ENCODE measurements at regions not wholly inside any gene's neighbourhood (a gene's known extent, or its start where the extent isn't known, plus 50 kb on each side); places are given as distances from the start of the nearest gene placed in this dataset.

DNA sequence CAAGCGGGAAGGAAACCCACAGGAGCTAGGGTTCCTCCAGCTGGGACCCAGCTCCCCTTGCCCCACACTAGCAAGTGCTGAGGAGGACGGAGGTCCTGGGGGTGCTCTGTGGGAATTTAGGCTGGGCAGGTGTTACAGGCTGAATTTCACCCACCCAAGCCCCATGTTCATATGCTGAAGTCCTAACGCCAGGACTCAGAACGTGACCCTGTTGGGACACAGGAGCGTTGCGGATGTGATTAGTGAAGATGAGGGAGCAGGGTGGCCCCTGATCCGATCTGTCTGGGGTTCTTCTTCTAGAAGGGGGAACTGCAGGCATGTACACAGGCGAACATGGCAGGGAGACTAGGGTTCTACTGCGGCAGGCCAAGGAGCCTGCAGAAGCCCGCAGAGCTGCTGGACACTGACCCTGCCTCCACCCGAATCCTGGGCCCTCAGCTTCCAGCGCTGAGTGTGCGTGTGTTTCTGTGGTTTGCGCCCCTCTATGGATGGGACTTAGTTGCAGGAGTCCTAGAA, 103.4 kb upstream of the FGF3 start:
- POLR2A ChIA-PET: no interaction called here
- DNase-seq (ENCODE audit: extremely low spot score): no peak
- TF ChIP-seq FOXK2 (IDR thresholded peaks at IDR 0.05) (no peak), ZNF384 (IDR thresholded peaks at IDR 0.05) (no peak), SP1 (IDR thresholded peaks at IDR 0.05) (no peak), NFRKB (IDR thresholded peaks at IDR 0.05) (no peak), ELF4 (IDR thresholded peaks at IDR 0.05) (no peak), BHLHE40 (IDR thresholded peaks at IDR 0.05; ENCODE audit: borderline replicate concordance) (no peak)
- CTCF ChIA-PET: no interaction called here

DNA sequence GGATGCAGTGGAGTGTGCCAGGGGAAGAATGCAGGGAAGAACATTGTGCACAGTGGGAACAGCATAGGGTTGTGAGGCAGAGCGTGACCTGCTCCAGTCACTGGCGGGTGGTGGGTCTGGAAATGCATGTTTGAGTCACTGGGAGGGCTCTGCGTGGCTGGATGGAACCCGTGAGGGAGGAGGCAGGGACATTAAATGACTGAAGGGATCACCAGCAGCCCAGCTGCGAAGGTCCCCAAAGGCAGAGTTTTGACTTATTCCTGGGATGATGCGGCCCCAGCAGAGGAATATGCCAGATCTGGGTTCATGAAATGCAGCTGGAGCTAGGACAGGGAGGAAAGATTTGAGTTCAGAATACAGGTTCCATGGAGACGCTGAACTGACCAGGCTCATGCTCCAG, 104.0 kb upstream of the FGF3 start:
- ChIA-PET POLR2A (no interaction called here), CTCF (interaction anchor here (0.6 kb wide), 1 partner anchor 508 kb away, joined by 3 read pairs; no protein-coding TSS in a partner anchor)
- no peak for DNase-seq (ENCODE audit: extremely low spot score)
- TF ChIP-seq FOXM1 (IDR thresholded peaks at IDR 0.05; ENCODE audit: borderline replicate concordance) (no peak), ELF4 (IDR thresholded peaks at IDR 0.05) (no peak), SUZ12 (IDR thresholded peaks at IDR 0.05) (no peak), BHLHE40 (IDR thresholded peaks at IDR 0.05; ENCODE audit: borderline replicate concordance) (no peak), ZNF384 (IDR thresholded peaks at IDR 0.05) (no peak), FOXA1 (IDR thresholded peaks at IDR 0.05) (no peak), ARNT (IDR thresholded peaks at IDR 0.05) (no peak), TARDBP (IDR thresholded peaks at IDR 0.05) (no peak), NFRKB (IDR thresholded peaks at IDR 0.05) (no peak), L3MBTL2 (conservative IDR thresholded peaks at IDR 0.05) (no peak), SP1 (IDR thresholded peaks at IDR 0.05) (no peak), CTBP1 (IDR thresholded peaks at IDR 0.05; ENCODE audit: borderline replicate concordance) (no peak), HDGF (IDR thresholded peaks at IDR 0.05; ENCODE audit: borderline replicate concordance) (no peak), FOXK2 (IDR thresholded peaks at IDR 0.05) (no peak)
- TF ChIP-seq, protein P1, sequence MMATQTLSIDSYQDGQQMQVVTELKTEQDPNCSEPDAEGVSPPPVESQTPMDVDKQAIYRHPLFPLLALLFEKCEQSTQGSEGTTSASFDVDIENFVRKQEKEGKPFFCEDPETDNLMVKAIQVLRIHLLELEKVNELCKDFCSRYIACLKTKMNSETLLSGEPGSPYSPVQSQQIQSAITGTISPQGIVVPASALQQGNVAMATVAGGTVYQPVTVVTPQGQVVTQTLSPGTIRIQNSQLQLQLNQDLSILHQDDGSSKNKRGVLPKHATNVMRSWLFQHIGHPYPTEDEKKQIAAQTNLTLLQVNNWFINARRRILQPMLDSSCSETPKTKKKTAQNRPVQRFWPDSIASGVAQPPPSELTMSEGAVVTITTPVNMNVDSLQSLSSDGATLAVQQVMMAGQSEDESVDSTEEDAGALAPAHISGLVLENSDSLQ (IDR thresholded peaks at IDR 0.05): no peak

DNA sequence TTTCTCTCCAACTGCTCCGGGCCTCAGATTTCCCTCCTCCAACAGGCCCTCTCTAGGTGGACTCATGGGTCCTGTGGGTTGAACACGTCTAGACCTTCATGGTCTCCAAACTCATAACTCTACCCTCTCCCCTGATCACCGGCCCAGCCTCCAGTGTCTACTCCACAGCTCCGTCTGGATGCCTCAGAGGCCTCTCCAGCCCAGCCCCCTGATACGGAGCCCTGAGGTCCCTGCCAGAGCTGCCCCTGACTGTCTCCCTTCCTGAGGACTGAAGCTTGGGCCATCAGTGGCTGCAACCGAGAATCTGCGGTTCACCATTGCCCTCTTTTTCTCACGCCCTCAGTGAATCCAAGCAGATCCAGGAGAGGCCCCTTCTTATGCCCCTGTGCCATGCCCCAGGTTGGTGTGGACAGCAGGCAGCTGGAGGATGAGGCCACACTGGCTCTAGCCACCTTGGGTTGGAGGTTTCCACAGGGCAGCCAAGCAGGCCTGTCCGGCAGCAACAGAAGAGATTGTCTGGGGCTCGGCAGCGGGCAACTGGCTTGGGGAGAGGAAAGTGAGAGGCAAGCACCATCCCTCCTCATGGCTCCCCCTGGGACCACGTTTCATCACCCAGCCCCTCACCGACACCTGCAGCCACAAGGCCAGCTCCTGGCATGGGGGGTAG, 104.6 kb upstream of the FGF3 start:
- TF ChIP-seq FOXM1 (IDR thresholded peaks at IDR 0.05; ENCODE audit: borderline replicate concordance) (no peak), BHLHE40 (IDR thresholded peaks at IDR 0.05; ENCODE audit: borderline replicate concordance) (no peak)
- POLR2A ChIA-PET: no interaction called here
- CTCF ChIA-PET: interaction anchor here (0.6 kb wide), 3 partner anchors 9 to 508 kb away, joined by 3 read pairs; no protein-coding TSS in a partner anchor
- DNase-seq (ENCODE audit: extremely low spot score): no peak

DNA sequence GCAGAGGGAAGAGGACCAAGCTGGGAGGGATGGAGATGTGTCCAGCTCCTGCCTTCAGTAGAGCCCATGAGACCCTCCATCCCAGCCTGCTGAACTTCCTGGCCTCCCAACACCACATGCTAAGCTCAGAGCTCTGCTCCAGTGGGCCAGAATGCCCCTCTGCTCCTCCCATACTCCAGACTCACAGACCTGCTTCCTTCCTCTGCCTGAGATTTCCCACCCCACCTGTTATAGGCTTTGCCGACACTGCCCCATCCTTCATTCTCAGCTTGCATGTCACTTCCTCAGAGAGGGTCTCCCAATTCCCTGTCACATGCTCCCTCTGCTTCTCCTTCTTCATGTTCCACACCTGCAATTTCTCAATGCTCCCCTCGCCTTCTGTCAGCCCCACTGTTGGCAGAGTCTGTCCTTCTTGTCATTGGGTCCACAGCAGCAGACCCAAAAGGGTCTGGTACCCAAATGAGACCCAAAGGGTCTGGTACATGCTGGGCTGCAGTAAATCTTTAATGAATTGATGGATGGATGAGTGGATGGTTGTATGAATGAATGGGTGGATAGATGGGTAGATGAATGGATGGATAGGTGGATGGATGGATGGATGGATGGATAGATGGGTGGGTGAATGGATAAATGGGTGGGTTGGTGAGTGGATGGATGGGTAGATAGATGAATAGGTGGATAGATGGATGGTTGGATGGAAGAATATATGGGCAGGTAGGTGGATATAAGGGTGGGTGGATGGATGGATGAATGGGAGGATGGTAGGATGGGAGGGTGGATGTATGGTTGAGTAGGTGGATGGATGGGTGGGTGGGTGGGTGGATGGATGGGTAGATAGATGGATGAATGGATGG, 105.3 kb upstream of the FGF3 start:
- DNase-seq (ENCODE audit: extremely low spot score): no peak
- POLR2A ChIA-PET: no interaction called here
- TF ChIP-seq LEF1 (IDR thresholded peaks at IDR 0.05; ENCODE audit: borderline replicate concordance): no peak
- no peak for TF ChIP-seq FOXK2 (IDR thresholded peaks at IDR 0.05)
- TF ChIP-seq HDGF (IDR thresholded peaks at IDR 0.05; ENCODE audit: borderline replicate concordance): no peak
- no peak for TF ChIP-seq NFRKB (IDR thresholded peaks at IDR 0.05)
- TF ChIP-seq ARNT (IDR thresholded peaks at IDR 0.05): no peak
- no peak for TF ChIP-seq TARDBP (IDR thresholded peaks at IDR 0.05)
- no peak for TF ChIP-seq L3MBTL2 (conservative IDR thresholded peaks at IDR 0.05)
- no peak for TF ChIP-seq CTBP1 (IDR thresholded peaks at IDR 0.05; ENCODE audit: borderline replicate concordance)
- TF ChIP-seq SP1 (IDR thresholded peaks at IDR 0.05): no peak
- TF ChIP-seq SUZ12 (IDR thresholded peaks at IDR 0.05): no peak
- no peak for TF ChIP-seq ZNF384 (IDR thresholded peaks at IDR 0.05)
- no peak for TF ChIP-seq FOXM1 (IDR thresholded peaks at IDR 0.05; ENCODE audit: borderline replicate concordance)
- CTCF ChIA-PET: interaction anchor here (0.6 kb wide), 2 partner anchors 9 to 264 kb away, joined by 3 read pairs; no protein-coding TSS in a partner anchor

DNA sequence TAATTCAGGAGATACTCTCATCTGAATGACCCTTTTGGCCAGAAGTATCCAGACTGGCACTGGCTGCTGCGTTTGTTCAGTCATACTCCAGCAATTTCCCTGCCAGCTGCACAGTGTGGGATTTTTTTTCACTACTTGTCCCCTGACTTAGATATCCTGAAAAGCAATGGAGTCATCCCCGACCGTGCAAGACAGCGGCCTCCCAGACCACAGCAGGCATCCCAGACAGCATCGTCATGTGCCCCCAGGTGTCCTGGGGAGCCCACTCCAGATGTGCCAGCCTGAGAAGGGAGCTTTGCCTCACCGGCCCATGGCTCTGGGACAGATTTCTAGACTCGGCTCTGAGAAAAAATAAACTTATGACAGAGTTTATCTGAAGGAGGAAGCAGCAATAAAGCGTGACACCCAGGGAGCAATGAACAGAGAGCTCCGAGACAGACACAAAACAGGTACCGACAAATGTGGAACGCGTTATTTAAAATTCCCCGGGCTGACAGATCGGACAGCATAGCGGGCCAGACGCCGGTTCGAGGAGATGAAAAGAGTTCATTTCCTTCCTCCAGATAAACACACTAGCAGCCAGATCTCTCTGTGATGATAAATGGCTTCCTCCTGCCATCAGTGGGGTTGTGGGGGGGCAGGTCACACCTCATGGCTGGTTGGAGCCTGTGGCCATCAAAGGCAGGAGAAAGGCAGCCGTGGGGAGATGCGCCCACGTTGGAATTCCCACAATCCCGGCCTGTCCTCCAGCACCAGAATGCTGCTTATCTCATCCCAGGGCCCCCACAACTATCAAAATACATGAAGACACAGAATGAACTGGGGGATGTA, 106.4 kb upstream of the FGF3 start:
- no peak for TF ChIP-seq BHLHE40 (IDR thresholded peaks at IDR 0.05; ENCODE audit: borderline replicate concordance)
- TF ChIP-seq NFRKB (IDR thresholded peaks at IDR 0.05): no peak
- no peak for TF ChIP-seq CTBP1 (IDR thresholded peaks at IDR 0.05; ENCODE audit: borderline replicate concordance)
- ChIA-PET POLR2A (no interaction called here), CTCF (interaction anchor here (0.8 kb wide), 1 partner anchor 22 kb away, joined by 3 read pairs; no protein-coding TSS in a partner anchor)
- no peak for DNase-seq (ENCODE audit: extremely low spot score)

DNA sequence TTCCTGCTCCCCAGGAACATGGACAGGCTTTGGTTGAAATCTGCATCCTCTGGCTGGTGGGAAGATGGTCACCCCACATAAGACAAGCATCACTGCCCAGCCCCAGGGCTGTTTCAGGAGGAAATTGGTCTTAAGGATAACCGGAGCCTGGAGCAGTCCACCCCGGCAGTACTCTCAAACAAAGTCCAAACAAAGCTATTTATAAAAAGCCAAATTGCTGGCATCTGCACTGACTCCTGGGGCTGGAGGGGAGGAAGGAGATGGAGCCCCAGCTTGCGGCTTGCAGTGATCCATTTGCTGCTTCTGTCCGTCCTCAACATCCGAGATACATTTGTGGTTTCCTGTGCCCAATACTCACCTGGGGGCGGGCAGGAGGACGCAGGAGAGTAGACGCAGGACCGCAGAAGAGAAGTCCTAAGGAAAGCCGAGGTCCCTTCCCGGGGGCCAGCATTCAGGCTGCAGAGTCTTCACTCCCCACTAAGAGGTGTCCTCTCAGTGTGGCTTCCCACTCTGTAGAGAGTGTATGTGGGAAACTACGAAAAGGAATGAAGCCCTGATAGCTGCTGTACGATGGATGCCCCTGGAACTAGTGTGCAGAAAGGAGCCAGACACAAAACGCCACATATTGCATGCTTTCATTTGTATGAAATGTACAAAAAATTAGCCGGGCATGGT, 107.3 kb upstream of the FGF3 start:
- TF ChIP-seq ARNT (IDR thresholded peaks at IDR 0.05) (no peak), L3MBTL2 (conservative IDR thresholded peaks at IDR 0.05) (no peak), NFRKB (IDR thresholded peaks at IDR 0.05) (no peak), BHLHE40 (IDR thresholded peaks at IDR 0.05; ENCODE audit: borderline replicate concordance) (no peak), FOXM1 (IDR thresholded peaks at IDR 0.05; ENCODE audit: borderline replicate concordance) (no peak), HDGF (IDR thresholded peaks at IDR 0.05; ENCODE audit: borderline replicate concordance) (no peak), TARDBP (IDR thresholded peaks at IDR 0.05) (no peak), CTBP1 (IDR thresholded peaks at IDR 0.05; ENCODE audit: borderline replicate concordance) (no peak), FOXK2 (IDR thresholded peaks at IDR 0.05) (no peak), SUZ12 (IDR thresholded peaks at IDR 0.05) (no peak)
- POLR2A ChIA-PET: no interaction called here
- CTCF ChIA-PET: interaction anchor here (0.8 kb wide), 1 partner anchor 21 kb away, joined by 3 read pairs; no protein-coding TSS in a partner anchor
- no peak for DNase-seq (ENCODE audit: extremely low spot score)
